ENCODE measurements at regions not wholly inside any gene's neighbourhood (a gene's known extent, or its start where the extent isn't known, plus 50 kb on each side); places are given as distances from the start of the nearest gene placed in this dataset.

DNA sequence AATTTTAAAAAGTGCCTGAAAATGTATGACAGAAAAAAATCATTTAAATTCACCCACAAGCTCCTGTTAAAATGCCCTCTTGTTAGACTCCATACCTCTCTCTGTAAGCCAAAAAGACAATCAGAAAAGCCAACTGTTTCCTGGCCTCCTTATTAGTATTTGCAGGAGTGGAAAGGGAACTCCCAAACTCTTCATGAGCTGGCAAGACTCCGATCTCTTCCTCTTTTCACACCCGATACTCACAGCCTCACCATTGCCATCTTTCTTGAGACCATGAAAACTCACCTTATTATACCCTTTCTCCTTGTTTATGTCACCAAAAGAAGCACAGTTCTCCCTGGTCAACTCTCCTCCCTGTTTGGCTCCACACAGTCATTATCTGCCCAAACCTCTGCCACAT, 197.8 kb downstream of the DMAC1 start:
- Histone ChIP-seq H3K4me3 (no peak overlapping the region), H3K36me3 (no peaks in the 10 kb centered on the region), H3K9me3 (no peaks in the 10 kb centered on the region), H3K27me3 (no peaks in the 10 kb centered on the region), H3K27ac (no peak overlapping the region), H3K4me1 (no peaks in the 10 kb centered on the region)
- TF ChIP-seq, protein P1, sequence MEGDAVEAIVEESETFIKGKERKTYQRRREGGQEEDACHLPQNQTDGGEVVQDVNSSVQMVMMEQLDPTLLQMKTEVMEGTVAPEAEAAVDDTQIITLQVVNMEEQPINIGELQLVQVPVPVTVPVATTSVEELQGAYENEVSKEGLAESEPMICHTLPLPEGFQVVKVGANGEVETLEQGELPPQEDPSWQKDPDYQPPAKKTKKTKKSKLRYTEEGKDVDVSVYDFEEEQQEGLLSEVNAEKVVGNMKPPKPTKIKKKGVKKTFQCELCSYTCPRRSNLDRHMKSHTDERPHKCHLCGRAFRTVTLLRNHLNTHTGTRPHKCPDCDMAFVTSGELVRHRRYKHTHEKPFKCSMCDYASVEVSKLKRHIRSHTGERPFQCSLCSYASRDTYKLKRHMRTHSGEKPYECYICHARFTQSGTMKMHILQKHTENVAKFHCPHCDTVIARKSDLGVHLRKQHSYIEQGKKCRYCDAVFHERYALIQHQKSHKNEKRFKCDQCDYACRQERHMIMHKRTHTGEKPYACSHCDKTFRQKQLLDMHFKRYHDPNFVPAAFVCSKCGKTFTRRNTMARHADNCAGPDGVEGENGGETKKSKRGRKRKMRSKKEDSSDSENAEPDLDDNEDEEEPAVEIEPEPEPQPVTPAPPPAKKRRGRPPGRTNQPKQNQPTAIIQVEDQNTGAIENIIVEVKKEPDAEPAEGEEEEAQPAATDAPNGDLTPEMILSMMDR (IDR thresholded peaks at IDR 0.05) = no peak
- DNase-seq (ENCODE audit: low spot score) = no peak

GRCh38 chr9:7597716-7598115, 201.9 kb downstream of the DMAC1 start:
- no peaks in the 10 kb centered on the region for H3K4me1 ChIP-seq
- no peak for DNase-seq (ENCODE audit: low spot score)
- H3K4me3 ChIP-seq = no peak overlapping the region
- H3K36me3 ChIP-seq = no peaks in the 10 kb centered on the region
- H3K27ac ChIP-seq = no peak overlapping the region
- H3K27me3 ChIP-seq = no peaks in the 10 kb centered on the region
- peaks cover 0 to 23% of the 10 kb centered on the region in 2 donors for H3K9me3 ChIP-seq
- TF ChIP-seq, protein P1 (IDR thresholded peaks at IDR 0.05) = no peak

- no peaks in the 10 kb centered on the region for H3K4me1 ChIP-seq
- H3K36me3 ChIP-seq = no peaks in the 10 kb centered on the region
- H3K4me3 ChIP-seq = no peak overlapping the region
- no peak for DNase-seq (ENCODE audit: low spot score)
- H3K27ac ChIP-seq = no peak overlapping the region
- H3K9me3 ChIP-seq = peaks cover 0 to 24% of the 10 kb centered on the region in 2 donors
- H3K27me3 ChIP-seq = no peaks in the 10 kb centered on the region
- TF ChIP-seq, protein P1 (IDR thresholded peaks at IDR 0.05) = no peak
These were observed 207.0 kb downstream of the DMAC1 start for GRCh38 chr9:7592321-7593316.

DNA sequence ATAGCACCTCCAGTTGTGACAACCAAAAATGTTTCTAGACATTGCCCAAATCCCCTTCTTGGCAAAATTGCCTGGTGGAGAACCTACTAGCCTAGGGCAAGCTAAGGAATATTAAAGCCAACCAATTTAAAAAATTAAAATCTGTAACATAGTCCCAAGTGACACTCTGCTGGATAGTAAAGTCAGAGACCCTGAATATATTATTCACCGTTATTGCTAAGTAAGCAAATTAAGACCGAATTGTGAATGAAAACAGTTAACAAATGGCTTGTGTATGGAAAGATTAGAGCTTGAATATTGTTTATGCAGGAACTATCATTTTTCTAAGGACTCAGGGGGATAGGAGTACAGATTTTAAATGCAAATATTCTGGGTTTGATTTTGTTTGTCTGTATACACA, 208.1 kb downstream of the DMAC1 start:
- peaks cover 0 to 24% of the 10 kb centered on the region in 2 donors for H3K9me3 ChIP-seq
- no peak overlapping the region for H3K4me3 ChIP-seq
- no peaks in the 10 kb centered on the region for H3K36me3 ChIP-seq
- DNase-seq (ENCODE audit: low spot score) = no peak
- TF ChIP-seq, protein P1 (IDR thresholded peaks at IDR 0.05) = no peak
- no peaks in the 10 kb centered on the region for H3K27me3 ChIP-seq
- no peaks in the 10 kb centered on the region for H3K4me1 ChIP-seq
- no peak overlapping the region for H3K27ac ChIP-seq

GRCh38 chr9:7580568-7580967, 219.0 kb downstream of the DMAC1 start:
- no peak for DNase-seq (ENCODE audit: low spot score)
- no peak overlapping the region for H3K27ac ChIP-seq
- no peaks in the 10 kb centered on the region for H3K27me3 ChIP-seq
- no peaks in the 10 kb centered on the region for H3K36me3 ChIP-seq
- no peaks in the 10 kb centered on the region for H3K9me3 ChIP-seq
- no peak overlapping the region for H3K4me3 ChIP-seq
- H3K4me1 ChIP-seq = no peaks in the 10 kb centered on the region
- TF ChIP-seq, protein P1 (IDR thresholded peaks at IDR 0.05) = no peak
